GM23338 (cell line): ENCODE measurements at regions not wholly inside any gene's neighbourhood (a gene's known extent, or its start where the extent isn't known, plus 50 kb on each side); places are given as distances from the start of the nearest gene placed in this dataset.
"Not testable (repeated sequence)": the region's sequence is repeated elsewhere in the genome, so short reads cannot be mapped to it uniquely, and the experiment has no call there.

Experiments
- CREB1 ChIP-seq: fragments of 250-450 bp; sonication (Bioruptor Pico); IDR thresholded peaks from 2 replicates; pipeline ENCODE4 v1.5.0; 2020; ENCODE audit warnings: low read depth, mild to moderate bottlenecking, moderate library complexity
- CTCF ChIP-seq, 2 experiments: fragments of 200-600 bp in 1 of 2; sonication (generic) in 1 of 2; conservative IDR thresholded peaks; 2 replicates each; pipeline versions ENCODE4 v1.5.1 to v1.6.1; 2016 to 2017; ENCODE audit warnings: antibody characterized with exemption in 2 of 2, low read depth in 2 of 2, mild to moderate bottlenecking in 2 of 2, moderate library complexity in 1 of 2
- EZH2 ChIP-seq: fragments of 200-600 bp; sonication (generic); IDR thresholded peaks from one replicate; pipeline ENCODE4 v1.8.0; 2017; ENCODE audit warnings: antibody characterized with exemption, mild to moderate bottlenecking, low read depth; ENCODE audit not compliant: unreplicated experiment
- EZH2phosphoT487 ChIP-seq: fragments of 200-600 bp; sonication (generic); IDR thresholded peaks from one replicate; pipeline ENCODE4 v1.8.1; 2018; ENCODE audit warnings: antibody characterized with exemption; ENCODE audit not compliant: unreplicated experiment
- JUNB ChIP-seq: IDR thresholded peaks from one replicate; pipeline ENCODE4 v1.6.1; 2016; ENCODE audit warnings: antibody characterized with exemption; ENCODE audit not compliant: unreplicated experiment
- NANOG ChIP-seq: IDR thresholded peaks from 2 replicates; pipeline ENCODE4 v1.6.1; 2016; ENCODE audit warnings: antibody characterized with exemption, borderline replicate concordance
- POLR2AphosphoS5 ChIP-seq: IDR thresholded peaks from 2 replicates; pipeline ENCODE4 v1.6.1; 2016; ENCODE audit warnings: antibody characterized with exemption, low read depth
- REST ChIP-seq: IDR thresholded peaks from one replicate; pipeline ENCODE4 v1.6.1; 2018; ENCODE audit warnings: antibody characterized with exemption; ENCODE audit not compliant: unreplicated experiment
- STAT1 ChIP-seq: IDR thresholded peaks from one replicate; pipeline ENCODE4 v1.6.1; 2016; ENCODE audit warnings: antibody characterized with exemption; ENCODE audit not compliant: unreplicated experiment
- ZNF331 ChIP-seq: fragments of 250-450 bp; sonication (Bioruptor Pico); IDR thresholded peaks from 2 replicates; pipeline ENCODE4 v1.5.0; 2020; ENCODE audit warnings: low read depth, mild to moderate bottlenecking, moderate library complexity
- ZNF462 ChIP-seq: fragments of 250-450 bp; sonication (Bioruptor Pico); IDR thresholded peaks from 2 replicates; pipeline ENCODE4 v1.5.0; 2020; ENCODE audit warnings: mild to moderate bottlenecking, moderate library complexity
- TF ChIP-seq, protein P1 (sequence below): IDR thresholded peaks from 2 replicates; pipeline ENCODE4 v1.6.1; 2016; ENCODE audit warnings: antibody characterized with exemption

GRCh38 chr20:30585244-30585796 is 672.1 kb upstream of the DEFB115 start:
- TF ChIP-seq CTCF (conservative IDR thresholded peaks at IDR 0.05; ENCODE audit: low read depth in 2 of 2); EZH2; REST; POLR2AphosphoS5; JUNB; ZNF462 (CRISPR knock-in tag); ZNF331; CREB1 (CRISPR knock-in tag); EZH2phosphoT487; STAT1; NANOG: not testable (repeated sequence)
- TF ChIP-seq, protein P1, sequence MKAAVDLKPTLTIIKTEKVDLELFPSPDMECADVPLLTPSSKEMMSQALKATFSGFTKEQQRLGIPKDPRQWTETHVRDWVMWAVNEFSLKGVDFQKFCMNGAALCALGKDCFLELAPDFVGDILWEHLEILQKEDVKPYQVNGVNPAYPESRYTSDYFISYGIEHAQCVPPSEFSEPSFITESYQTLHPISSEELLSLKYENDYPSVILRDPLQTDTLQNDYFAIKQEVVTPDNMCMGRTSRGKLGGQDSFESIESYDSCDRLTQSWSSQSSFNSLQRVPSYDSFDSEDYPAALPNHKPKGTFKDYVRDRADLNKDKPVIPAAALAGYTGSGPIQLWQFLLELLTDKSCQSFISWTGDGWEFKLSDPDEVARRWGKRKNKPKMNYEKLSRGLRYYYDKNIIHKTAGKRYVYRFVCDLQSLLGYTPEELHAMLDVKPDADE, result not testable (repeated sequence)
